ENCODE measurements at regions not wholly inside any gene's neighbourhood (a gene's known extent, or its start where the extent isn't known, plus 50 kb on each side); places are given as distances from the start of the nearest gene placed in this dataset.

DNA sequence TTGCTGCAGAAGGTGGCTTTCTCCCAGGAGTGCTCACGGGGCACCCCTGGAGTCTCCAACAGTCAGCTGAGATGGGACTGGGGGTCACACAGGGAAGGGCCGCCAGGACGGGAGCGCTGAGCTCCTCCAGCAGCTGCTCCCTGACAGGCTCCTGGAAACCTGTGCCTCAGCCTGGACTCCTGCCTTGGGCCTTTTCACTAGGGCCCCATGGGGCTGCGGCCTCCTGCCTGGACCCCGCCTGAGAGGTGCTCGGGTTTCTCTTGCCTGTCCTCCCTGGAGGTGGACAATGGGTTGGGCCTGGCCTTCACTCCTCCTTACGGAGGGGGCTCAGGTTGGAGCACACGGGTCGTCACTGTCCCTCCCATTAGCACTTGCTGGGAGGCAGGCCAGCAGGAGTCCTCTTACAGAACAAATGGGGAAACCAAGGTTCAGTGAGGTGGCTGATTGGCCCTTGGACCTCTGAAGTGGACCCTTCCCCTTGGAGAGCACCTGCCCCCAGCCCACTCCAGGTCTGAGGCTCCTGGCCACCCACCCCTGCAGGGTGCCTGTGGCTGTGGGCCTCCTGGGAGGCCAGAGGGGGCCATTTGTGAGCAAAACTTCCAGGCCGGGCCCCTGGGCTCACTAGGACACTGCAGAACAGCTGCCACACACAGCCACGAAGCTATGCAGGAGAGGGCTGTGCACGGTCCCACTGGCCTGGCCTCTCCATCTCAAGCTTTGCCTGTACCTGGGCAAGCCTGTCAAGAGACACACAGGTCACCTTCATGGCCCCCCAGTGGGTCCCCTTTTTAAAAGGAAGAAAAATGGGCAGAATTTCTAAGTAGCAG, 57.1 kb upstream of the ODC1 start:
- DNase-seq: no peak
- intact Hi-C loops (cut with DNase I): no loop called here
- Histone ChIP-seq H3K4me1 (no peaks in the 10 kb centered on the region), H3K27ac (no peak overlapping the region), H3K4me3 (no peak overlapping the region), H3K27me3 (ENCODE audit: low read depth) (no peaks in the 10 kb centered on the region), H3K9me3 (no peaks in the 10 kb centered on the region), H3K36me3 (no peaks in the 10 kb centered on the region)
- no peak for ATAC-seq
- TF ChIP-seq, protein P1, sequence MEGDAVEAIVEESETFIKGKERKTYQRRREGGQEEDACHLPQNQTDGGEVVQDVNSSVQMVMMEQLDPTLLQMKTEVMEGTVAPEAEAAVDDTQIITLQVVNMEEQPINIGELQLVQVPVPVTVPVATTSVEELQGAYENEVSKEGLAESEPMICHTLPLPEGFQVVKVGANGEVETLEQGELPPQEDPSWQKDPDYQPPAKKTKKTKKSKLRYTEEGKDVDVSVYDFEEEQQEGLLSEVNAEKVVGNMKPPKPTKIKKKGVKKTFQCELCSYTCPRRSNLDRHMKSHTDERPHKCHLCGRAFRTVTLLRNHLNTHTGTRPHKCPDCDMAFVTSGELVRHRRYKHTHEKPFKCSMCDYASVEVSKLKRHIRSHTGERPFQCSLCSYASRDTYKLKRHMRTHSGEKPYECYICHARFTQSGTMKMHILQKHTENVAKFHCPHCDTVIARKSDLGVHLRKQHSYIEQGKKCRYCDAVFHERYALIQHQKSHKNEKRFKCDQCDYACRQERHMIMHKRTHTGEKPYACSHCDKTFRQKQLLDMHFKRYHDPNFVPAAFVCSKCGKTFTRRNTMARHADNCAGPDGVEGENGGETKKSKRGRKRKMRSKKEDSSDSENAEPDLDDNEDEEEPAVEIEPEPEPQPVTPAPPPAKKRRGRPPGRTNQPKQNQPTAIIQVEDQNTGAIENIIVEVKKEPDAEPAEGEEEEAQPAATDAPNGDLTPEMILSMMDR (IDR thresholded peaks at IDR 0.05): no peak

DNA sequence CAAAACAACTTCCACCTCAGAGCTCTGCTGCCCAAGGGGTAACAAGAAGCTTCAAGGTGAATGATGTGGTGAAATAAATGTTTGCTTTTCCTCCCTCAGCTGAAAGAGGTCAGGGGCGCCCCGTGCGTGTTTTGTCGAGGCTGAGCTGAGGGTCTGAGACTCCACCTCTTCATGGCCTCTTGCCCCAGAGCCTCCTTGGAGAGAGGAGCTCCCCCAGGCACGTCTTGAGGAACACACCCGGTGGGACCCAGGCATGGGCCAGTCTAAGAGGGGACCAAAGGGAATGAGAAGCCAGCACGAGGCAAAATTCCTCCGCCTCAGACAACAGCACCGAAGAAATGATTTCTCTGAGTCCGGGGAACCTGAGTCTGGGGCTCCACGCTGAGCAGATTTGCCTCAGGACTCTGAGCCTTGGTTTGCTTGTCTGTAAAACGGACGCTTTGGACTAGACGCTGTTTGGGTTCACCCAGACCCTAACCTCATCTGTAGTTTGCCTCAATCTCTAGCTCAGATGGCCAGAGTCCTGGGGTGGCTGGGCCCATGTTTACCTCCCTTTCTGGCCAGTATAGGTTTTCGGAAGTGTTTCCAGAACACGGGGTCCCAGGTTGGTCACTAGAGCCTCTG, 56.4 kb upstream of the ODC1 start:
- DNase-seq (no peak), ATAC-seq (no peak)
- H3K36me3 ChIP-seq: no peaks in the 10 kb centered on the region
- no peaks in the 10 kb centered on the region for H3K27me3 ChIP-seq (ENCODE audit: low read depth)
- H3K9me3 ChIP-seq: no peaks in the 10 kb centered on the region
- H3K4me3 ChIP-seq: no peak overlapping the region
- no peak overlapping the region for H3K27ac ChIP-seq
- TF ChIP-seq, protein P1 (IDR thresholded peaks at IDR 0.05): no peak
- H3K4me1 ChIP-seq: no peaks in the 10 kb centered on the region
- intact Hi-C loops (cut with DNase I): no loop called here

- Histone ChIP-seq H3K27ac (no peak overlapping the region), H3K4me3 (no peak overlapping the region), H3K36me3 (no peaks in the 10 kb centered on the region), H3K27me3 (ENCODE audit: low read depth) (no peaks in the 10 kb centered on the region), H3K4me1 (no peaks in the 10 kb centered on the region), H3K9me3 (no peaks in the 10 kb centered on the region)
- no peak for ATAC-seq
- intact Hi-C loops (cut with DNase I): no loop called here
- TF ChIP-seq, protein P1 (IDR thresholded peaks at IDR 0.05): no peak
- DNase-seq: no peak
These were observed 54.6 kb upstream of the ODC1 start for GRCh38 chr2:10502803-10503107.

GRCh38 chr2:10501980-10502802, 54.1 kb upstream of the ODC1 start:
- intact Hi-C loops (cut with DNase I): no loop called here
- DNase-seq (no peak), ATAC-seq (no peak)
- no peaks in the 10 kb centered on the region for H3K9me3 ChIP-seq
- no peak overlapping the region for H3K4me3 ChIP-seq
- no peaks in the 10 kb centered on the region for H3K4me1 ChIP-seq
- H3K36me3 ChIP-seq: no peaks in the 10 kb centered on the region
- TF ChIP-seq, protein P1 (IDR thresholded peaks at IDR 0.05): no peak
- no peak overlapping the region for H3K27ac ChIP-seq
- no peaks in the 10 kb centered on the region for H3K27me3 ChIP-seq (ENCODE audit: low read depth)

DNA sequence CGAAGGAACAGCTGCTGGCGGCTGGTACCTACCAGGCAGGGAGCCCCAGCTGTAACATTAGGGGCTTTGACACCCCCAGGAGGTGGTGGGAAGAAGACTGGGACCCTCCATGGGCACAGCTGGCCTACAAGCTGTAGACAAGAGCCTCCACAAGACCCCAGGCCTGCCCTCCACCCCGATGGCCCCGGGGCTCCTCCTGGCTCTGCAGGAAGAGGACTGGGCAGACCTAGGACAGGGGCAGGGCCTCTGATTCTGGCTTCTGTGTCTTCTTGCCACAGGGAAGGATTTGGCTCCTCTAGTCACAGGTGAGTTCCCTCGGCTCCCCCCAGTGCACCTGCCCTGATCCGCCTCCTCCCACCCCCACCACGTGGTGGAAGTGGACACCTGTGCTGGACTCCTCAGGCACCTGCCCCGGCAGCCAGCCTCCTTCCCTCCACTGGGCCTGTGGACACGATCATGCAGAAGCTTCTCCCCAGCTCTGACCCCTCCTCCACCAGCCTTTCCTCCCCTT, 53.4 kb upstream of the ODC1 start:
- TF ChIP-seq, protein P1 (IDR thresholded peaks at IDR 0.05): no peak
- Histone ChIP-seq H3K27ac (no peak overlapping the region), H3K9me3 (no peaks in the 10 kb centered on the region), H3K36me3 (no peaks in the 10 kb centered on the region), H3K4me1 (no peaks in the 10 kb centered on the region), H3K4me3 (no peak overlapping the region), H3K27me3 (ENCODE audit: low read depth) (no peaks in the 10 kb centered on the region)
- intact Hi-C loops (cut with DNase I): no loop called here
- DNase-seq: no peak
- no peak for ATAC-seq
